GM12891 (cell line): ENCODE measurements at regions not wholly inside any gene's neighbourhood (a gene's known extent, or its start where the extent isn't known, plus 50 kb on each side); places are given as distances from the start of the nearest gene placed in this dataset.

Experiments
- POLR2A ChIP-seq: IDR thresholded peaks from 2 replicates; pipeline ENCODE4 v1.6.1; 2011; ENCODE audit warnings: low read depth, low read length, control low read depth
- POLR2AphosphoS5 ChIP-seq: IDR thresholded peaks from 2 replicates; pipeline ENCODE4 v1.6.1; 2011; ENCODE audit warnings: low read depth, low read length, control low read depth
- TAF1 ChIP-seq: IDR thresholded peaks from 2 replicates; pipeline ENCODE4 v1.6.1; 2011; ENCODE audit warnings: low read depth, low read length, control low read depth

DNA sequence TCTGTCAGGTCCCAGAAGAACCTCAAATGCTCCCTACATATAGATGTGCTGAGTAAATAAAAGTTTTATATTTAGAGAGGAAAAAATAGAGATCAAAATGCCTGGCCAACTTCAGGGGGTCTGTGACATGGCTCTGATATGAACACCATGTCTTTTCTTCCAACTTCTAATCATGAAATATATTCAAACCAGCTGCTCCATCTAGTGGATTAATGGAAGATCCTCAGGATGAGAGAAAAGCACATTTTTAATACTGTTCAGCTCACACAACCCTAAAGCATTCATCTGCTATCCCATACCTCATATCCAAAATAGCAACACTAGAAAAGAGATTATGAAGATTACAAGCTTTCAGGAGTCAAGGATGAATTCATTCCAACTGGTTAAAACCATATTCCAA lies 56.0 kb upstream of the DOCK9 start:
- no peak for TF ChIP-seq TAF1
- TF ChIP-seq POLR2A, result no peak
- no peak for TF ChIP-seq POLR2AphosphoS5
